ENCODE measurements at regions not wholly inside any gene's neighbourhood (a gene's known extent, or its start where the extent isn't known, plus 50 kb on each side); places are given as distances from the start of the nearest gene placed in this dataset.

- DNase-seq: no peak
Measured at GRCh38 chr18:71707400-71707799, 836.7 kb downstream of the CBLN2 start.

- DNase-seq: no peak
Measured at GRCh38 chr18:71689416-71690160, 854.6 kb downstream of the CBLN2 start.

- DNase-seq: no peak
Measured at GRCh38 chr18:71682591-71682990, 861.6 kb downstream of the CBLN2 start.

GRCh38 chr18:71678144-71678543 is 866.0 kb downstream of the CBLN2 start:
- no peak for DNase-seq

GRCh38 chr18:71673954-71674353 is 870.2 kb downstream of the CBLN2 start:
- no peak for DNase-seq

- DNase-seq: no peak
Measured at GRCh38 chr18:71673498-71673897, 870.6 kb downstream of the CBLN2 start.

GRCh38 chr18:71666481-71666880 is 877.7 kb downstream of the CBLN2 start:
- no peak for DNase-seq

- no peak for DNase-seq
Measured at GRCh38 chr18:71665131-71665530, 879.0 kb downstream of the CBLN2 start.

- no peak for DNase-seq
Measured at GRCh38 chr18:71643822-71644221, 900.3 kb downstream of the CBLN2 start.

- no peak for DNase-seq
Measured at GRCh38 chr18:71630696-71631095, 913.4 kb downstream of the CBLN2 start.

GRCh38 chr18:71625556-71626090 is 918.5 kb downstream of the CBLN2 start:
- DNase-seq: no peak

GRCh38 chr18:71598374-71598773 is 945.8 kb downstream of the CBLN2 start:
- DNase-seq: no peak

GRCh38 chr18:71597219-71597618 is 946.9 kb downstream of the CBLN2 start:
- no peak for DNase-seq

GRCh38 chr18:71583252-71583651 is 960.9 kb downstream of the CBLN2 start:
- no peak for DNase-seq

- DNase-seq: no peak
Measured at GRCh38 chr18:71554686-71555085, 989.5 kb downstream of the CBLN2 start.

- DNase-seq: no peak
Measured at GRCh38 chr18:71541643-71542042, 1002.5 kb downstream of the CBLN2 start.

GRCh38 chr18:71529703-71530303 is 1014.3 kb downstream of the CBLN2 start:
- DNase-seq: no peak

GRCh38 chr18:71523483-71524435 is 1020.4 kb downstream of the CBLN2 start:
- no peak for DNase-seq

GRCh38 chr18:71505526-71505925 is 1038.6 kb downstream of the CBLN2 start:
- DNase-seq: no peak

GRCh38 chr18:71503222-71503621 is 1040.9 kb downstream of the CBLN2 start:
- no peak for DNase-seq

- DNase-seq: no peak
Measured at GRCh38 chr18:71485611-71486010, 1058.5 kb downstream of the CBLN2 start.

- no peak for DNase-seq
Measured at GRCh38 chr18:71471963-71472725, 1072.0 kb downstream of the CBLN2 start.

GRCh38 chr18:71456206-71456605 is 1087.9 kb downstream of the CBLN2 start:
- no peak for DNase-seq

Measured in NK-92 treated with Interleukin-12 subunit alpha and Interleukin-12 subunit beta, amount 100 ng/mL, for 24 hours (cell line).